IMR-90 (cell line): ENCODE measurements at regions not wholly inside any gene's neighbourhood (a gene's known extent, or its start where the extent isn't known, plus 50 kb on each side); places are given as distances from the start of the nearest gene placed in this dataset.
A peak's percentile ranks its signal among the peaks of the same experiment; 100 is the strongest.

Experiments used
- ATAC-seq: fragments of 200-7000 bp; cut with Tn5 transposase; 2 replicates; pipeline ENCODE4 v1.9.1; 2020; ENCODE audit warnings: low read depth, mild to moderate bottlenecking, moderate library complexity
- BruUV-seq: library from RNA; stranded (reverse); fragments of 400-500 nt; replicated peaks from 2 replicates; lab custom pipeline; 2021; lab: Mats Ljungman, UMichigan
- CTCF ChIA-PET: fragments of 300-600 bp; formaldehyde crosslinking; extraction: SDS; loops from one replicate; lab custom pipeline; 2021; ENCODE audit warnings: antibody characterized with exemption; lab: Yijun Ruan, JAX
- POLR2A ChIA-PET: fragments of 300-600 bp; sonication (Branson Sonifier 250); formaldehyde crosslinking; loops from one replicate; lab custom pipeline; 2022; ENCODE audit warnings: antibody characterized with exemption; ENCODE audit not compliant: unreplicated experiment; lab: Charles Lee
- DNase-seq: peaks from one replicate; pipeline ENCODE4 v3.0.0; 2013
- H2AFZ ChIP-seq: replicated peaks from 2 replicates; pipeline ENCODE3; 2013; ENCODE audit warnings: low read length, mild to moderate bottlenecking; ENCODE audit not compliant: poor library complexity
- H2AK5ac ChIP-seq: 2 replicates; pipeline ENCODE4 v1.6.1; 2013; ENCODE audit warnings: low read depth, low read length, inconsistent platforms
- H2AK9ac ChIP-seq: replicated peaks from 2 replicates; pipeline ENCODE3; 2013; ENCODE audit warnings: mild to moderate bottlenecking, low read depth, low read length, moderate library complexity; ENCODE audit not compliant: poor library complexity
- H2BK120ac ChIP-seq: 2 replicates; pipeline ENCODE4 v1.6.1; 2013; ENCODE audit warnings: low read depth, low read length, inconsistent platforms
- H2BK15ac ChIP-seq: 3 replicates; pipeline ENCODE4 v1.6.1; 2013; ENCODE audit warnings: low read depth, low read length, inconsistent platforms
- H2BK20ac ChIP-seq: 2 replicates; pipeline ENCODE4 v1.6.1; 2013; ENCODE audit warnings: low read depth, mild to moderate bottlenecking, inconsistent platforms, low read length, moderate library complexity
- H2BK5ac ChIP-seq: 2 replicates; pipeline ENCODE4 v1.6.1; 2013; ENCODE audit warnings: mild to moderate bottlenecking, low read depth, low read length, inconsistent platforms; ENCODE audit not compliant: poor library complexity, severe bottlenecking
- H3K14ac ChIP-seq: replicated peaks from 2 replicates; pipeline ENCODE4 v1.6.1; 2013; ENCODE audit warnings: low read depth, low read length, inconsistent platforms
- H3K18ac ChIP-seq: 2 replicates; pipeline ENCODE4 v1.6.1; 2013; ENCODE audit warnings: low read depth, low read length, control low read depth
- H3K23ac ChIP-seq: 2 replicates; pipeline ENCODE4 v1.6.1; 2013; ENCODE audit warnings: low read depth, low read length, inconsistent platforms
- H3K27ac ChIP-seq: 2 replicates; pipeline ENCODE4 v1.5.1; 2013; ENCODE audit warnings: mild to moderate bottlenecking, control low read depth, low read length; ENCODE audit not compliant: insufficient read depth
- H3K27me3 ChIP-seq: 2 replicates; pipeline ENCODE4 v1.6.1; 2013; ENCODE audit warnings: low read length; ENCODE audit not compliant: control insufficient read depth, insufficient read depth
- H3K36me3 ChIP-seq: 2 replicates; pipeline ENCODE4 v1.6.1; 2013; ENCODE audit warnings: low read length, mixed read lengths; ENCODE audit not compliant: control insufficient read depth, insufficient read depth
- H3K4ac ChIP-seq: 2 replicates; pipeline ENCODE4 v1.6.1; 2013; ENCODE audit warnings: low read depth, low read length, inconsistent platforms
- H3K4me1 ChIP-seq: 2 replicates; pipeline ENCODE4 v1.6.1; 2013; ENCODE audit warnings: low read length, mixed read lengths; ENCODE audit not compliant: control insufficient read depth, insufficient read depth
- H3K4me2 ChIP-seq: 2 replicates; pipeline ENCODE4 v1.6.1; 2013; ENCODE audit warnings: low read depth, mild to moderate bottlenecking, control low read depth, low read length, moderate library complexity
- H3K4me3 ChIP-seq: 2 replicates; pipeline ENCODE4 v1.5.1; 2013; ENCODE audit warnings: low read depth, mild to moderate bottlenecking, control low read depth, low read length, moderate library complexity; ENCODE audit not compliant: insufficient read depth
- H3K56ac ChIP-seq: 2 replicates; pipeline ENCODE4 v1.6.1; 2013; ENCODE audit warnings: low read length, inconsistent platforms; ENCODE audit not compliant: insufficient read depth; ENCODE audit errors: extremely low read depth
- H3K79me1 ChIP-seq, 2 experiments: 2 replicates each; pipeline ENCODE4 v1.6.1; 2013; ENCODE audit warnings: low read length in 2 of 2, inconsistent platforms in 1 of 2, low read depth in 1 of 2
- H3K9ac ChIP-seq: 2 replicates; pipeline ENCODE4 v1.6.1; 2013; ENCODE audit warnings: low read depth, low read length, control low read depth
- H3K9me1 ChIP-seq: 2 replicates; pipeline ENCODE4 v1.6.1; 2013; ENCODE audit warnings: low read length, inconsistent platforms; ENCODE audit not compliant: insufficient read depth
- H3K9me3 ChIP-seq: 2 replicates; pipeline ENCODE4 v1.6.1; 2013; ENCODE audit warnings: low read length; ENCODE audit not compliant: control insufficient read depth, insufficient read depth
- H4K20me1 ChIP-seq: 2 replicates; pipeline ENCODE4 v1.6.1; 2013; ENCODE audit warnings: low read length, inconsistent platforms; ENCODE audit not compliant: insufficient read depth
- H4K5ac ChIP-seq: 2 replicates; pipeline ENCODE4 v1.6.1; 2013; ENCODE audit warnings: mild to moderate bottlenecking, low read depth, low read length, control low read depth
- H4K8ac ChIP-seq, 2 experiments: 2 replicates each; pipeline ENCODE4 v1.6.1; 2013; ENCODE audit warnings: low read depth in 2 of 2, low read length in 2 of 2, control low read depth in 1 of 2, inconsistent platforms in 1 of 2
- H4K91ac ChIP-seq: 2 replicates; pipeline ENCODE4 v1.6.1; 2013; ENCODE audit warnings: low read depth, low read length, inconsistent platforms; ENCODE audit not compliant: insufficient read depth
- BHLHE40 ChIP-seq: fragments of 150-350 bp; IDR thresholded peaks from 2 replicates; pipeline ENCODE4 v1.6.1; 2016; ENCODE audit warnings: mild to moderate bottlenecking, low read depth, low read length
- CEBPB ChIP-seq: IDR thresholded peaks from 2 replicates; pipeline ENCODE4 v1.6.1; 2012; ENCODE audit warnings: low read depth, low read length, improper control_type of control experiment
- CHD1 ChIP-seq: IDR thresholded peaks from 2 replicates; pipeline ENCODE4 v1.6.1; 2012; ENCODE audit warnings: low read depth, low read length, improper control_type of control experiment
- CTCF ChIP-seq: conservative IDR thresholded peaks from 2 replicates; pipeline ENCODE4 v1.5.1; 2012; ENCODE audit warnings: mild to moderate bottlenecking, low read depth, low read length, improper control_type of control experiment
- ELK1 ChIP-seq: fragments of 150-350 bp; IDR thresholded peaks from 2 replicates; pipeline ENCODE4 v1.6.1; 2016; ENCODE audit warnings: low read depth, mild to moderate bottlenecking, low read length, moderate library complexity, borderline replicate concordance
- FOS ChIP-seq: fragments of 150-350 bp; IDR thresholded peaks from 2 replicates; pipeline ENCODE4 v1.6.1; 2016; ENCODE audit warnings: low read depth, low read length
- MAFK ChIP-seq: IDR thresholded peaks from 2 replicates; pipeline ENCODE4 v1.6.1; 2012; ENCODE audit warnings: low read depth, low read length, improper control_type of control experiment
- MAZ ChIP-seq: IDR thresholded peaks from 2 replicates; pipeline ENCODE4 v1.6.1; 2012; ENCODE audit warnings: low read depth, mild to moderate bottlenecking, low read length, improper control_type of control experiment, moderate library complexity, borderline replicate concordance
- MXI1 ChIP-seq: IDR thresholded peaks from 2 replicates; pipeline ENCODE4 v1.6.1; 2012; ENCODE audit warnings: low read depth, mild to moderate bottlenecking, low read length, moderate library complexity, borderline replicate concordance
- NFE2L2 ChIP-seq: fragments of 150-350 bp; IDR thresholded peaks from 2 replicates; pipeline ENCODE4 v1.6.1; 2016; ENCODE audit warnings: low read depth, mild to moderate bottlenecking, low read length
- POLR2A ChIP-seq: IDR thresholded peaks from 2 replicates; pipeline ENCODE4 v1.6.1; 2012; ENCODE audit warnings: mild to moderate bottlenecking, low read depth, low read length
- RAD21 ChIP-seq: IDR thresholded peaks from 2 replicates; pipeline ENCODE4 v1.6.1; 2012; ENCODE audit warnings: low read length, improper control_type of control experiment
- RCOR1 ChIP-seq: IDR thresholded peaks from 2 replicates; pipeline ENCODE4 v1.6.1; 2012; ENCODE audit warnings: mild to moderate bottlenecking, low read length, improper control_type of control experiment; ENCODE audit not compliant: insufficient replicate concordance
- RFX5 ChIP-seq: IDR thresholded peaks from 2 replicates; pipeline ENCODE4 v1.8.0; 2012; ENCODE audit warnings: low read depth, mild to moderate bottlenecking, low read length, moderate library complexity
- SMC3 ChIP-seq: fragments of 150-350 bp; IDR thresholded peaks from 2 replicates; pipeline ENCODE4 v1.6.1; 2016; ENCODE audit warnings: low read depth, mild to moderate bottlenecking, antibody characterized with exemption, low read length, moderate library complexity
- USF2 ChIP-seq: fragments of 150-350 bp; IDR thresholded peaks from 2 replicates; pipeline ENCODE4 v1.6.1; 2017; ENCODE audit warnings: mild to moderate bottlenecking, antibody characterized with exemption, low read length, low read depth
- WGBS, 2 experiments: methylation state at CpG; one replicate each; pipeline versions ENCODE4 v1.1.5 to v1.1.7; 2013; ENCODE audit warnings: missing lambda C conversion rate in 2 of 2; ENCODE audit not compliant: insufficient read length in 1 of 2; ENCODE audit errors: extremely low coverage in 2 of 2; 5-methylcytosine and 5-hydroxymethylcytosine counted together
- dilution Hi-C: fragments of 300-500 bp; cut with HindIII; formaldehyde crosslinking; loops from one replicate; pipeline ENCODE4 v1.14.3; 2018; ENCODE audit warnings: low sequenced_read_pairs; ENCODE audit not compliant: unreplicated experiment
- in situ Hi-C: fragments of 300-500 bp; cut with MboI; formaldehyde crosslinking; loops from 3 replicates; pipeline ENCODE4 v1.14.3; 2019; ENCODE audit warnings: low sequenced_read_pairs, inconsistent platforms, mixed read lengths
- intact Hi-C: fragments of 100-400 bp; cut with micrococcal nuclease; formaldehyde crosslinking; loops from 2 replicates; pipeline ENCODE4 v1.10.0; 2022

GRCh38 chr18:22817844-22818243 lies 115.3 kb upstream of the RBBP8 start:
- dilution Hi-C loops (no loop called here), intact Hi-C loops (loop anchor here (10.0 kb wide), 1 partner anchor 597 kb away; no protein-coding TSS in a partner anchor), in situ Hi-C loops (loop anchor here (5.0 to 10.0 kb wide), 2 partner anchors 164 to 597 kb away; no protein-coding TSS in a partner anchor)
- Histone ChIP-seq H3K9ac (no peak overlapping the region), H3K9me3 (no peaks in the 10 kb centered on the region), H4K5ac (no peak overlapping the region), H3K56ac (no peak overlapping the region), H3K79me1 (no peaks in the 10 kb centered on the region), H4K20me1 (no peaks in the 10 kb centered on the region), H2BK5ac (no peak overlapping the region), H3K14ac (no peak overlapping the region), H3K9me1 (no peaks in the 10 kb centered on the region), H3K18ac (no peak overlapping the region), H2BK15ac (no peak overlapping the region), H2BK120ac (no peak overlapping the region), H3K4me1 (no peaks in the 10 kb centered on the region), H3K23ac (no peak overlapping the region), H4K8ac (no peak overlapping the region), H3K27me3 (no peaks in the 10 kb centered on the region), H2AK9ac (no peak overlapping the region), H2AK5ac (no peak overlapping the region), H3K36me3 (no peaks in the 10 kb centered on the region), H3K4me3 (no peak overlapping the region), H2AFZ (no peak overlapping the region), H4K91ac (no peak overlapping the region), H3K27ac (no peak overlapping the region), H3K4me2 (no peak overlapping the region), H3K4ac (no peak overlapping the region), H2BK20ac (no peak overlapping the region)
- ATAC-seq (no peak), DNase-seq (peak; percentile 52)
- no peak for TF ChIP-seq RAD21
- no peak for TF ChIP-seq FOS
- no peak for TF ChIP-seq USF2
- no peak for TF ChIP-seq SMC3
- TF ChIP-seq MAZ = no peak
- no peak for TF ChIP-seq MAFK
- no peak for TF ChIP-seq POLR2A
- no peak for TF ChIP-seq MXI1
- no peak for TF ChIP-seq CHD1
- no peak for TF ChIP-seq RCOR1
- TF ChIP-seq NFE2L2 = no peak
- TF ChIP-seq ELK1 = no peak
- TF ChIP-seq RFX5 = no peak
- TF ChIP-seq CTCF = no peak
- TF ChIP-seq BHLHE40 = no peak
- TF ChIP-seq CEBPB = no peak
- ChIA-PET CTCF (interaction anchor here (1.3 kb wide), 1 partner anchor 29 kb away, joined by 3 read pairs; no protein-coding TSS in a partner anchor), POLR2A (no interaction called here)
- no CpG with 5 or more reads among the region's 1 CpG for WGBS, 2 experiments
- BruUV-seq = no TSS peak
